ENCODE measurements at regions not wholly inside any gene's neighbourhood (a gene's known extent, or its start where the extent isn't known, plus 50 kb on each side); places are given as distances from the start of the nearest gene placed in this dataset.

DNA sequence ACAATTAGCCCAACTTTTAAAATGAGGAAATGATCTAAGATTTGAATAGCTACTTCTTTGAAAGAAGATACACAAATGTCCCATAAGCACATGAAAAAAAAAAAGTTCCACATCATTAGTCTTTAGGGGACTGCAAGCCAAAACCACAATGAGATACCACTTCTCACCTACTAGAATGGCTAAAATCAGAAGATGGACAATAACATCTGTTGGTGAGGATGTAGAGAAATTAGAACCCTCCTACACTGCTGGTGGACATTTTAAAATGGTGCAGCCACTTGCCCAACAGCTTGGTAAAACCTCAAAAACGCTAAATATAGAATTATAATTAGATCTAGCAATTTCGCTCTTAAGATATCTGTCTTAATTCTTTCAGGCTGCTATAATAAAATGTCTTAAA is 77.1 kb downstream of the MEX3B start:
- H3K27ac Mint-ChIP-seq (ENCODE audit: unreplicated experiment): no peak overlapping the region
- TF ChIP-seq CTCF (IDR thresholded peaks at IDR 0.05; ENCODE audit: partially characterized antibody, unreplicated experiment): no peak
- DNase-seq: no peak
- no peaks in the 10 kb centered on the region for H3K4me1 Mint-ChIP-seq (ENCODE audit: low read depth, unreplicated experiment)
- H3K9me3 Mint-ChIP-seq (ENCODE audit: unreplicated experiment): no peaks in the 10 kb centered on the region
- no peak overlapping the region for H3K4me3 Mint-ChIP-seq (ENCODE audit: unreplicated experiment)
- H3K27me3 Mint-ChIP-seq (ENCODE audit: unreplicated experiment): peaks cover 1% of the 10 kb centered on the region
- no peaks in the 10 kb centered on the region for H3K36me3 Mint-ChIP-seq (ENCODE audit: unreplicated experiment)

DNA sequence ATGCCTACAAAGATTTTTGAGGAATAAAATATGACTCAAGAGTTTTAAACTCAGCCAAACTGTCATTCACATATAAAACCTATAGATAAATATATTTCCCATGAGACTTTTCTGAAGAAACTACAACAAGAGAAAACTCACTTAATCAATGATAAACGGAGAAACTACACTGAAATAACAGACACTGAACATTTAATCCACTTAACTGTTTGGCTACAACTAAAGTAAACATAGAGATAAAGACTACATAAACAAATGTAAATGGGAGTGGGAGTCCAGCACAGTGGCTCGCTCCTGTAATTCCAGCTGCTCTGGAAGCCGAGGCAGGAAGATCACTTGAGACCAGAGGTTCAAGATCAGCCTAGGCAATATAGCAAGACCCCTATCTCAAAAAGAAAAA is 79.2 kb downstream of the MEX3B start:
- no peak for TF ChIP-seq CTCF (IDR thresholded peaks at IDR 0.05; ENCODE audit: partially characterized antibody, unreplicated experiment)
- Mint-ChIP-seq H3K27ac (ENCODE audit: unreplicated experiment) (no peak overlapping the region), H3K4me3 (ENCODE audit: unreplicated experiment) (no peak overlapping the region), H3K9me3 (ENCODE audit: unreplicated experiment) (no peaks in the 10 kb centered on the region), H3K27me3 (ENCODE audit: unreplicated experiment) (peaks cover 1% of the 10 kb centered on the region), H3K36me3 (ENCODE audit: unreplicated experiment) (no peaks in the 10 kb centered on the region), H3K4me1 (ENCODE audit: low read depth, unreplicated experiment) (no peaks in the 10 kb centered on the region)
- no peak for DNase-seq

GRCh38 chr15:81962482-81962881 is 83.3 kb downstream of the MEX3B start:
- no peak overlapping the region for H3K4me3 Mint-ChIP-seq (ENCODE audit: unreplicated experiment)
- no peaks in the 10 kb centered on the region for H3K9me3 Mint-ChIP-seq (ENCODE audit: unreplicated experiment)
- no peaks in the 10 kb centered on the region for H3K36me3 Mint-ChIP-seq (ENCODE audit: unreplicated experiment)
- H3K4me1 Mint-ChIP-seq (ENCODE audit: low read depth, unreplicated experiment): no peaks in the 10 kb centered on the region
- H3K27me3 Mint-ChIP-seq (ENCODE audit: unreplicated experiment): no peaks in the 10 kb centered on the region
- no peak overlapping the region for H3K27ac Mint-ChIP-seq (ENCODE audit: unreplicated experiment)
- TF ChIP-seq CTCF (IDR thresholded peaks at IDR 0.05; ENCODE audit: partially characterized antibody, unreplicated experiment): no peak
- no peak for DNase-seq

GRCh38 chr15:81959196-81959595 is 86.6 kb downstream of the MEX3B start:
- H3K36me3 Mint-ChIP-seq (ENCODE audit: unreplicated experiment): no peaks in the 10 kb centered on the region
- no peaks in the 10 kb centered on the region for H3K9me3 Mint-ChIP-seq (ENCODE audit: unreplicated experiment)
- H3K4me1 Mint-ChIP-seq (ENCODE audit: low read depth, unreplicated experiment): no peaks in the 10 kb centered on the region
- H3K27ac Mint-ChIP-seq (ENCODE audit: unreplicated experiment): no peak overlapping the region
- H3K4me3 Mint-ChIP-seq (ENCODE audit: unreplicated experiment): no peak overlapping the region
- no peaks in the 10 kb centered on the region for H3K27me3 Mint-ChIP-seq (ENCODE audit: unreplicated experiment)
- DNase-seq: no peak
- TF ChIP-seq CTCF (IDR thresholded peaks at IDR 0.05; ENCODE audit: partially characterized antibody, unreplicated experiment): no peak

- no peak for DNase-seq
- TF ChIP-seq CTCF (IDR thresholded peaks at IDR 0.05; ENCODE audit: partially characterized antibody, unreplicated experiment): no peak
- Mint-ChIP-seq H3K27ac (ENCODE audit: unreplicated experiment) (no peak overlapping the region), H3K9me3 (ENCODE audit: unreplicated experiment) (no peaks in the 10 kb centered on the region), H3K4me3 (ENCODE audit: unreplicated experiment) (no peak overlapping the region), H3K4me1 (ENCODE audit: low read depth, unreplicated experiment) (no peaks in the 10 kb centered on the region), H3K27me3 (ENCODE audit: unreplicated experiment) (no peaks in the 10 kb centered on the region), H3K36me3 (ENCODE audit: unreplicated experiment) (peaks cover 5% of the 10 kb centered on the region)
Measured at GRCh38 chr15:81957698-81958097, 88.1 kb downstream of the MEX3B start.

All from glutamatergic neuron (in vitro differentiated cells).